Endothelial cell of umbilical vein (primary cell): ENCODE measurements at regions not wholly inside any gene's neighbourhood (a gene's known extent, or its start where the extent isn't known, plus 50 kb on each side); places are given as distances from the start of the nearest gene placed in this dataset.

Source experiments
- BruUV-seq: library from RNA; stranded (reverse); fragments of 400-500 nt; replicated peaks from 2 replicates; lab custom pipeline; 2021; lab: Mats Ljungman, UMichigan
- CTCF ChIA-PET: fragments of 300-600, 350-600 bp; sonication (Branson Sonifier 250); formaldehyde crosslinking; loops from one replicate; lab custom pipeline; 2021; ENCODE audit warnings: antibody characterized with exemption, inconsistent platforms; lab: Charles Lee
- POLR2A ChIA-PET: fragments of 300-600, 350-600 bp; sonication (Branson Sonifier 250); formaldehyde crosslinking; loops from one replicate; lab custom pipeline; 2021; ENCODE audit warnings: antibody characterized with exemption, inconsistent platforms; lab: Charles Lee
- DNase-seq: peaks from one replicate; pipeline ENCODE4 v3.0.0-alpha.2; 2011; ENCODE audit warnings: low read depth, low spot score
- FAIRE-seq: peaks from 2 replicates; lab custom pipeline; 2011; peaks lifted over from hg19 to GRCh38; lab: Jason Lieb, UNC
- H2AFZ ChIP-seq: 2 replicates; pipeline ENCODE4 v1.6.0; 2012; ENCODE audit warnings: low read depth, low read length, control low read depth, inconsistent platforms
- H3K27ac ChIP-seq: 2 replicates; pipeline ENCODE4 v1.5.1; 2011; ENCODE audit warnings: low read depth, mild to moderate bottlenecking, control low read depth, low read length, moderate library complexity; ENCODE audit not compliant: insufficient read depth
- H3K27me3 ChIP-seq, 2 experiments: 2 replicates each; pipeline versions ENCODE4 v1.6.0 to v1.6.1; 2011; ENCODE audit warnings: low read length in 2 of 2, mixed read lengths in 1 of 2; ENCODE audit not compliant: control insufficient read depth in 2 of 2, insufficient read depth in 2 of 2
- H3K36me3 ChIP-seq, 2 experiments: 2 replicates in 1 of 2; 3 replicates in 1 of 2; pipeline ENCODE4 v1.5.1; 2011; ENCODE audit warnings: low read length in 2 of 2, mild to moderate bottlenecking in 1 of 2, moderate library complexity in 1 of 2; ENCODE audit not compliant: control insufficient read depth in 2 of 2, insufficient read depth in 2 of 2; ENCODE audit errors: extremely low read depth in 1 of 2
- H3K4me1 ChIP-seq: 3 replicates; pipeline ENCODE4 v1.5.1; 2011; ENCODE audit warnings: mild to moderate bottlenecking, low read length; ENCODE audit not compliant: control insufficient read depth, insufficient read depth; ENCODE audit errors: extremely low read depth
- H3K4me2 ChIP-seq: 2 replicates; pipeline ENCODE4 v1.6.1; 2011; ENCODE audit warnings: low read length, control low read depth, mixed read lengths; ENCODE audit not compliant: insufficient read depth
- H3K4me3 ChIP-seq, 3 experiments: fragments of 200-600 bp in 1 of 3; sonication (generic), shearing (Covaris generic) in 1 of 3; replicated peaks in 1 of 3; 2 replicates each; pipeline ENCODE4 v1.5.1; 2011 to 2016; ENCODE audit warnings: control low read depth in 3 of 3, low read length in 3 of 3, mild to moderate bottlenecking in 2 of 3, inconsistent platforms in 1 of 3, low read depth in 1 of 3, moderate library complexity in 1 of 3; ENCODE audit not compliant: insufficient read depth in 1 of 3
- H3K79me2 ChIP-seq: 2 replicates; pipeline ENCODE4 v1.6.0; 2012; ENCODE audit warnings: low read length, inconsistent platforms; ENCODE audit not compliant: control insufficient read depth, insufficient read depth
- H3K9ac ChIP-seq: replicated peaks from 2 replicates; pipeline ENCODE3; 2011; ENCODE audit warnings: low read length, control low read depth; ENCODE audit not compliant: insufficient read depth; ENCODE audit errors: extremely low read depth
- H3K9me1 ChIP-seq: replicated peaks from 3 replicates; pipeline ENCODE4 v1.6.0; 2011; ENCODE audit warnings: mild to moderate bottlenecking, low read length; ENCODE audit not compliant: control insufficient read depth, insufficient read depth; ENCODE audit errors: extremely low read depth
- H3K9me3 ChIP-seq: replicated peaks from 2 replicates; pipeline ENCODE4 v1.5.1; 2012; ENCODE audit warnings: low read length, inconsistent platforms; ENCODE audit not compliant: control insufficient read depth, insufficient read depth
- H4K20me1 ChIP-seq: replicated peaks from 2 replicates; pipeline ENCODE3; 2011; ENCODE audit warnings: mild to moderate bottlenecking, low read length; ENCODE audit not compliant: control insufficient read depth, insufficient read depth; ENCODE audit errors: extremely low read depth
- CTCF ChIP-seq, 2 donors: IDR thresholded peaks; 1 replicate in 1 of 2; 2 replicates in 1 of 2; pipeline ENCODE4 v1.5.1; 2011; ENCODE audit warnings: low read length in 2 of 2, mild to moderate bottlenecking in 2 of 2, moderate library complexity in 2 of 2, control low read depth in 1 of 2, inconsistent platforms in 1 of 2, low read depth in 1 of 2; ENCODE audit not compliant: insufficient read depth in 1 of 2; ENCODE audit errors: extremely low read depth in 1 of 2
- EZH2 ChIP-seq: IDR thresholded peaks from 2 replicates; pipeline ENCODE4 v1.6.1; 2012; ENCODE audit warnings: borderline replicate concordance, low read depth, mild to moderate bottlenecking, moderate library complexity, low read length, inconsistent platforms; ENCODE audit not compliant: severe bottlenecking
- FOS ChIP-seq: IDR thresholded peaks from 2 replicates; pipeline ENCODE4 v1.6.1; 2011; ENCODE audit warnings: mild to moderate bottlenecking, low read length, moderate library complexity, borderline replicate concordance; ENCODE audit not compliant: insufficient read depth
- GATA2 ChIP-seq: IDR thresholded peaks from 2 replicates; pipeline ENCODE4 v1.7.0; 2011; ENCODE audit warnings: low read depth, mild to moderate bottlenecking, moderate library complexity, mixed read lengths, low read length; ENCODE audit not compliant: insufficient read length, insufficient read depth
- JUN ChIP-seq: IDR thresholded peaks from 2 replicates; pipeline ENCODE4 v1.6.1; 2011; ENCODE audit warnings: borderline replicate concordance, low read depth; ENCODE audit not compliant: insufficient read length, insufficient read depth
- MAX ChIP-seq: IDR thresholded peaks from 2 replicates; pipeline ENCODE4 v1.6.1; 2011; ENCODE audit not compliant: insufficient read depth, insufficient read length
- MYC ChIP-seq: IDR thresholded peaks from one replicate; pipeline ENCODE4 v1.6.1; 2011; ENCODE audit warnings: mild to moderate bottlenecking, low read depth, low read length
- POLR2A ChIP-seq: IDR thresholded peaks from 2 replicates; pipeline ENCODE4 v1.6.1; 2012; ENCODE audit warnings: low read depth, mild to moderate bottlenecking, control low read depth, low read length
- POLR2AphosphoS5 ChIP-seq: IDR thresholded peaks from 2 replicates; pipeline ENCODE4 v1.6.1; 2012; ENCODE audit warnings: low read depth, mild to moderate bottlenecking, control low read depth, low read length, moderate library complexity; ENCODE audit not compliant: insufficient read depth
- dilution Hi-C: fragments of 300-500 bp; cut with MboI; formaldehyde crosslinking; loops from one replicate; pipeline ENCODE4 v1.15.0; 2019; ENCODE audit warnings: low sequenced_read_pairs; ENCODE audit not compliant: extremely low pct_ligation_motif_present
- intact Hi-C: fragments of 100-400 bp; cut with micrococcal nuclease; formaldehyde crosslinking; loops from one replicate; pipeline ENCODE4 v1.10.0; 2022

GRCh38 chr3:43790060-43790459 lies 99.3 kb downstream of the ABHD5 start:
- Histone ChIP-seq H3K4me1 (no peaks in the 10 kb centered on the region), H3K79me2 (no peaks in the 10 kb centered on the region), H3K9me1 (no peaks in the 10 kb centered on the region), H3K36me3 (no peaks in the 10 kb centered on the region), H3K4me2 (no peak overlapping the region), H3K27ac (no peak overlapping the region), H2AFZ (no peak overlapping the region), H4K20me1 (no peaks in the 10 kb centered on the region), H3K9ac (no peak overlapping the region), H3K4me3 (no peak overlapping the region), H3K27me3 (peaks cover 14 to 21% of the 10 kb centered on the region in 2 experiments), H3K9me3 (no peaks in the 10 kb centered on the region)
- no peak for DNase-seq
- no TSS peak for BruUV-seq
- ChIA-PET POLR2A (no interaction called here), CTCF (no interaction called here)
- intact Hi-C loops, result no loop called here
- dilution Hi-C loops, result no loop called here
- TF ChIP-seq CTCF (IDR thresholded peaks at IDR 0.05; ENCODE audit: extremely low read depth in 1 of 2, insufficient read depth in 1 of 2, low read depth in 1 of 2, low read length in 2 of 2) (no peak), MAX (no peak), POLR2AphosphoS5 (no peak), EZH2 (no peak), MYC (no peak), POLR2A (no peak)
- no peak for FAIRE-seq

- H3K9me3 ChIP-seq, result no peaks in the 10 kb centered on the region
- H3K36me3 ChIP-seq, result no peaks in the 10 kb centered on the region
- no peaks in the 10 kb centered on the region for H3K79me2 ChIP-seq
- no peak overlapping the region for H3K27ac ChIP-seq
- no peaks in the 10 kb centered on the region for H4K20me1 ChIP-seq
- no TSS peak for BruUV-seq
- DNase-seq, result no peak
- CTCF ChIA-PET, result no interaction called here
- no peak overlapping the region for H2AFZ ChIP-seq
- H3K4me3 ChIP-seq, result no peak overlapping the region
- no peaks in the 10 kb centered on the region for H3K9me1 ChIP-seq
- H3K4me1 ChIP-seq, result no peaks in the 10 kb centered on the region
- FAIRE-seq, result no peak
- no peak overlapping the region for H3K9ac ChIP-seq
- no peak for TF ChIP-seq EZH2
- TF ChIP-seq JUN, result no peak
- no peak for TF ChIP-seq POLR2AphosphoS5
- no peak for TF ChIP-seq CTCF (IDR thresholded peaks at IDR 0.05; ENCODE audit: extremely low read depth in 1 of 2, insufficient read depth in 1 of 2, low read depth in 1 of 2, low read length in 2 of 2)
- no peak for TF ChIP-seq POLR2A
- no peak for TF ChIP-seq FOS
- TF ChIP-seq GATA2, result no peak
- TF ChIP-seq MYC, result no peak
- TF ChIP-seq MAX, result no peak
- no peak overlapping the region for H3K4me2 ChIP-seq
- intact Hi-C loops (no loop called here), dilution Hi-C loops (no loop called here)
- H3K27me3 ChIP-seq, result peaks cover 12 to 19% of the 10 kb centered on the region in 2 experiments
- POLR2A ChIA-PET, result no interaction called here
Observed at GRCh38 chr3:43790476-43790875, 99.7 kb downstream of the ABHD5 start.
